Gastroesophageal sphincter (tissue), 4 donors: ENCODE measurements at regions not wholly inside any gene's neighbourhood (a gene's known extent, or its start where the extent isn't known, plus 50 kb on each side); places are given as distances from the start of the nearest gene placed in this dataset.
"Not testable (repeated sequence)": the region's sequence is repeated elsewhere in the genome, so short reads cannot be mapped to it uniquely, and the experiment has no call there.

Source experiments
- ATAC-seq: fragments of 150-250 bp; one replicate; pipeline ENCODE4 v1.9.1; 2016; ENCODE audit warnings: mild to moderate bottlenecking, moderate library complexity
- H3K27ac ChIP-seq, 4 donors: fragments of 200-600 bp; sonication (generic) in 3 of 4; 1 replicate in 3 of 4; 2 replicates in 1 of 4; pipeline ENCODE4 v1.5.1; 2016 to 2019
- H3K27me3 ChIP-seq: fragments of 200-600 bp; sonication (generic); one replicate; pipeline ENCODE4 v1.5.1; 2019
- H3K36me3 ChIP-seq, 2 donors: fragments of 200-600 bp; sonication (generic); one replicate each; pipeline ENCODE4 v1.5.1; 2019; ENCODE audit warnings: control low read depth in 1 of 2
- H3K4me1 ChIP-seq, 3 donors: fragments of 200-600 bp; sonication (generic); 1 replicate in 2 of 3; 2 replicates in 1 of 3; pipeline ENCODE4 v1.5.1; 2016 to 2019; ENCODE audit warnings: control low read depth in 2 of 3
- H3K4me3 ChIP-seq, 2 donors: fragments of 200-600 bp; sonication (generic); one replicate each; pipeline ENCODE4 v1.5.1; 2019; ENCODE audit warnings: mild to moderate bottlenecking in 1 of 2, moderate library complexity in 1 of 2
- H3K9me3 ChIP-seq, 3 donors: fragments of 200-600 bp; sonication (generic); one replicate each; pipeline ENCODE4 v1.5.1; 2017 to 2019; ENCODE audit warnings: control low read depth in 2 of 3
- CTCF ChIP-seq, 4 experiments: fragments of 200-600 bp in 2 of 4; fragments of 450-650 bp in 2 of 4; sonication (generic) in 1 of 4; IDR thresholded peaks; one replicate each; pipeline ENCODE4 v1.5.1; 2017 to 2019; ENCODE audit warnings: antibody characterized with exemption in 4 of 4, mild to moderate bottlenecking in 2 of 4, moderate library complexity in 2 of 4
- EP300 ChIP-seq: sonication (generic); formaldehyde crosslinking; IDR thresholded peaks from one replicate; pipeline ENCODE4 v1.6.1; 2017; ENCODE audit warnings: antibody characterized with exemption, mild to moderate bottlenecking
- POLR2A ChIP-seq, 2 donors: fragments of 450-650 bp; IDR thresholded peaks; one replicate each; pipeline ENCODE4 v1.6.1; 2017; ENCODE audit warnings: antibody characterized with exemption in 2 of 2, mild to moderate bottlenecking in 2 of 2, moderate library complexity in 1 of 2
- POLR2AphosphoS5 ChIP-seq: sonication (generic); formaldehyde crosslinking; IDR thresholded peaks from one replicate; pipeline ENCODE4 v1.6.1; 2017; ENCODE audit warnings: antibody characterized with exemption
- whole genome bisulfite sequencing, 2 donors: methylation state at CpG; one replicate each; pipeline ENCODE4 v1.1.5; 2018; ENCODE audit warnings: low coverage in 1 of 2; 5-methylcytosine and 5-hydroxymethylcytosine counted together

DNA sequence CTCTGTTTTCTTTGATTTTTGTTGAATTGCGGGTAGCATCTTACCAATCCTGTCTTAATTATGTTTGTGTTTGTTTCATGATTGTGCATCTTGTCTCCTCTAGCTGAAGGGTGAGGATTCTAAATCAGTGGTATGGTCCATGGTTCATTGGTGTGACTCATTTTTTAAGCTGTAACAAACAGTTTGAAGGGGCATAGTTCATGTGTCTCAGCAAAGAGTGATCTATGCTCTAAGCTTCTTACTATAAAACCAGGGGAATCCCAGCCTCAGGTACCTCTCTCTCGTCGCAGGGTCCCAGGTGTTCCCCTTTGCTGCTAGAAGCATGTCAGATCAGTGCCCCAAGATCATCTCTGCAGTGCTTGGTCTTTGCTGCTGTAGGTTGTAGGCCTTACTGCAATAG is 100.1 kb downstream of the OTUD1 start:
- 86 to 100% methylated on average over 2 to 3 of the region's 3 CpGs for WGBS, 2 donors
- H3K27me3 ChIP-seq = no peaks in the 10 kb centered on the region

GRCh38 chr10:23540401-23541030 is 101.6 kb downstream of the OTUD1 start:
- no peak for TF ChIP-seq POLR2A (IDR thresholded peaks at IDR 0.05)
- TF ChIP-seq EP300 = no peak
- no peak for TF ChIP-seq POLR2AphosphoS5
- TF ChIP-seq CTCF (IDR thresholded peaks at IDR 0.05) = no peak
- Histone ChIP-seq H3K27ac (no peak overlapping the region), H3K4me3 (no peak overlapping the region), H3K9me3 (no peaks in the 10 kb centered on the region), H3K27me3 (no peaks in the 10 kb centered on the region), H3K4me1 (no peaks in the 10 kb centered on the region), H3K36me3 (no peaks in the 10 kb centered on the region)
- ATAC-seq = no peak
- 0% methylated on average over 2 of the region's 2 CpGs for WGBS, 2 donors

More for the DNA sequence above, 100.1 kb downstream of the OTUD1 start:
- TF ChIP-seq EP300 (no peak), POLR2A (IDR thresholded peaks at IDR 0.05) (no peak), CTCF (IDR thresholded peaks at IDR 0.05) (no peak), POLR2AphosphoS5 (no peak)
- Histone ChIP-seq H3K9me3 (no peaks in the 10 kb centered on the region), H3K36me3 (no peaks in the 10 kb centered on the region), H3K27ac (no peak overlapping the region), H3K4me3 (no peak overlapping the region), H3K4me1 (no peaks in the 10 kb centered on the region)
- no peak for ATAC-seq

- WGBS, 2 donors = 74 to 78% methylated on average over 6 of the region's 9 CpGs
- Histone ChIP-seq H3K4me3 (no peak overlapping the region), H3K4me1 (no peaks in the 10 kb centered on the region), H3K27ac (no peak overlapping the region), H3K36me3 (no peaks in the 10 kb centered on the region), H3K9me3 (no peaks in the 10 kb centered on the region), H3K27me3 (no peaks in the 10 kb centered on the region)
- ATAC-seq = no peak
- TF ChIP-seq POLR2A (IDR thresholded peaks at IDR 0.05) (no peak), CTCF (IDR thresholded peaks at IDR 0.05) (no peak), POLR2AphosphoS5 (no peak), EP300 (no peak)
Measured at GRCh38 chr10:23543691-23544380, 105.0 kb downstream of the OTUD1 start.

GRCh38 chr10:23545866-23546265 is 107.0 kb downstream of the OTUD1 start:
- not testable (repeated sequence) for ATAC-seq, H3K36me3 ChIP-seq, H3K9me3 ChIP-seq, H3K27ac ChIP-seq, H3K4me1 ChIP-seq, H3K27me3 ChIP-seq, H3K4me3 ChIP-seq
- 91 to 95% methylated on average over 1 to 2 of the region's 2 CpGs for WGBS, 2 donors

GRCh38 chr10:23556727-23557440 is 118.0 kb downstream of the OTUD1 start:
- Histone ChIP-seq H3K36me3 (no peaks in the 10 kb centered on the region), H3K9me3 (peaks cover 0 to 4% (median 0%) of the 10 kb centered on the region in 3 donors), H3K27ac (no peak overlapping the region), H3K4me1 (peaks cover 0 to 15% (median 0%) of the 10 kb centered on the region in 3 donors), H3K4me3 (no peak overlapping the region), H3K27me3 (no peaks in the 10 kb centered on the region)
- 37 to 77% methylated on average over 2 to 3 of the region's 5 CpGs for WGBS, 2 donors
- TF ChIP-seq EP300 (no peak), POLR2A (IDR thresholded peaks at IDR 0.05) (no peak), POLR2AphosphoS5 (no peak), CTCF (IDR thresholded peaks at IDR 0.05) (no peak)
- ATAC-seq = no peak
